Calu3 (cell line): ENCODE measurements at regions not wholly inside any gene's neighbourhood (a gene's known extent, or its start where the extent isn't known, plus 50 kb on each side); places are given as distances from the start of the nearest gene placed in this dataset.

Experiments
- BruUV-seq: library from RNA; stranded (reverse); fragments of 400-500 nt; replicated peaks from 2 replicates; lab custom pipeline; 2021; lab: Mats Ljungman, UMichigan
- CTCF ChIA-PET: fragments of 300-600 bp; sonication (Branson Sonifier 250); formaldehyde crosslinking; loops from one replicate; lab custom pipeline; 2022; ENCODE audit warnings: antibody characterized with exemption; lab: Charles Lee
- DNase-seq: peaks from one replicate; pipeline ENCODE4 v3.0.0; 2022
- H3K27ac Mint-ChIP-seq: one replicate; pipeline ENCODE4 v1.8.0; 2022; ENCODE audit warnings: mixed read lengths; ENCODE audit not compliant: unreplicated experiment
- H3K27me3 Mint-ChIP-seq: one replicate; pipeline ENCODE4 v1.8.0; 2022; ENCODE audit warnings: mixed read lengths; ENCODE audit not compliant: unreplicated experiment
- H3K36me3 Mint-ChIP-seq: one replicate; pipeline ENCODE4 v1.8.0; 2022; ENCODE audit warnings: mild to moderate bottlenecking, moderate library complexity, mixed read lengths; ENCODE audit not compliant: insufficient read depth, unreplicated experiment
- H3K4me1 Mint-ChIP-seq: one replicate; pipeline ENCODE4 v1.8.0; 2022; ENCODE audit warnings: mild to moderate bottlenecking, low read depth, mixed read lengths; ENCODE audit not compliant: unreplicated experiment
- H3K4me3 Mint-ChIP-seq: one replicate; pipeline ENCODE4 v1.8.0; 2022; ENCODE audit warnings: mild to moderate bottlenecking, low read depth, moderate library complexity, mixed read lengths; ENCODE audit not compliant: unreplicated experiment
- H3K9me3 Mint-ChIP-seq: one replicate; pipeline ENCODE4 v1.8.0; 2022; ENCODE audit warnings: low read depth, mixed read lengths; ENCODE audit not compliant: unreplicated experiment
- intact Hi-C: fragments of 100-400 bp; cut with micrococcal nuclease; formaldehyde crosslinking; loops from one replicate; pipeline ENCODE4 v1.10.0; 2022; ENCODE audit not compliant: unreplicated experiment
- TF ChIP-seq, protein P1 (sequence below): fragments of 200-600 bp; IDR thresholded peaks from one replicate; pipeline ENCODE4 v1.8.0; 2022; ENCODE audit warnings: antibody characterized with exemption; ENCODE audit not compliant: unreplicated experiment

DNA sequence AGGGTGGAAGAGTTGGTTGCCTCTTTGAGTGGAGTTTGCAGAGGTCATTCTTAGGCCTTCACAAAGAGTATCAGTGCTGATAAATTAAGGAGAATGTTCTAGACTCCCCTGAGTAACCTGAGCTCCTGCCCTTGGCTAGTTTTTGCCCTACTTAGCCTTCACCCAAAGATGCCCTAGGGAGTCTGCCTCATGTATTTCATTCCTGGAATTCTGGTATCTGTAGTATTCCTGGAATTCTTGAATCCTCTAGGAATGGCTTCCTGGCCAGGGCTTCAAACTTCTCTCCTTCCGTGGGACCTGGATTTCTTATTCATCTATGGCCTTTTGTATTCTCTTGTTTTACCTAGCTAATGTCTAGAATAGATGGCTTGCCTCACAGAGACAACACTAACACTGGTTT, 701.1 kb downstream of the NOVA1 start:
- CTCF ChIA-PET = no interaction called here
- H3K36me3 Mint-ChIP-seq = no peaks in the 10 kb centered on the region
- H3K4me1 Mint-ChIP-seq = no peaks in the 10 kb centered on the region
- H3K4me3 Mint-ChIP-seq = no peak overlapping the region
- BruUV-seq = no TSS peak
- H3K9me3 Mint-ChIP-seq = peaks cover 5% of the 10 kb centered on the region
- DNase-seq = no peak
- TF ChIP-seq, protein P1, sequence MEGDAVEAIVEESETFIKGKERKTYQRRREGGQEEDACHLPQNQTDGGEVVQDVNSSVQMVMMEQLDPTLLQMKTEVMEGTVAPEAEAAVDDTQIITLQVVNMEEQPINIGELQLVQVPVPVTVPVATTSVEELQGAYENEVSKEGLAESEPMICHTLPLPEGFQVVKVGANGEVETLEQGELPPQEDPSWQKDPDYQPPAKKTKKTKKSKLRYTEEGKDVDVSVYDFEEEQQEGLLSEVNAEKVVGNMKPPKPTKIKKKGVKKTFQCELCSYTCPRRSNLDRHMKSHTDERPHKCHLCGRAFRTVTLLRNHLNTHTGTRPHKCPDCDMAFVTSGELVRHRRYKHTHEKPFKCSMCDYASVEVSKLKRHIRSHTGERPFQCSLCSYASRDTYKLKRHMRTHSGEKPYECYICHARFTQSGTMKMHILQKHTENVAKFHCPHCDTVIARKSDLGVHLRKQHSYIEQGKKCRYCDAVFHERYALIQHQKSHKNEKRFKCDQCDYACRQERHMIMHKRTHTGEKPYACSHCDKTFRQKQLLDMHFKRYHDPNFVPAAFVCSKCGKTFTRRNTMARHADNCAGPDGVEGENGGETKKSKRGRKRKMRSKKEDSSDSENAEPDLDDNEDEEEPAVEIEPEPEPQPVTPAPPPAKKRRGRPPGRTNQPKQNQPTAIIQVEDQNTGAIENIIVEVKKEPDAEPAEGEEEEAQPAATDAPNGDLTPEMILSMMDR = no peak
- intact Hi-C loops = no loop called here
- H3K27ac Mint-ChIP-seq = no peak overlapping the region
- H3K27me3 Mint-ChIP-seq = no peaks in the 10 kb centered on the region

DNA sequence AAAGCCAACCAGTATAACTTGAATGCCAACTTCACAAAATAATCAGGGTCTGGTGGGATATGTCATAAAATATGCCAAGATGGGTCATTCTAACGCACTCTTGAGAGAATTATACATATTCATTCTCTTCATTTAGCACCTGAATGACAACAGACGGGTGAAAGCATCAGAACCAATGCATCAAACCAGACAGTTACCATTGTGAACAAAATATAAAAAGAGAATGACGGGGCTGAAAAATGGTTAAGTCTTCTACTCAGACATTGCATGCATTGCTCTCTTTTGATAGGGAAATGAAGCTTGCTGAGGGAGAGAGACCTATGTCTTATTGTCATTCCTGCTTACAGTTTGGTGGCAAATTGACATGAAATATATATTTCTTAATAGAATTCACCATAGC, 702.1 kb downstream of the NOVA1 start:
- CTCF ChIA-PET = no interaction called here
- TF ChIP-seq, protein P1 = no peak
- no peaks in the 10 kb centered on the region for H3K27me3 Mint-ChIP-seq
- H3K36me3 Mint-ChIP-seq = no peaks in the 10 kb centered on the region
- no peak overlapping the region for H3K4me3 Mint-ChIP-seq
- no peak for DNase-seq
- no peak overlapping the region for H3K27ac Mint-ChIP-seq
- intact Hi-C loops = no loop called here
- no peaks in the 10 kb centered on the region for H3K4me1 Mint-ChIP-seq
- peaks cover 3% of the 10 kb centered on the region for H3K9me3 Mint-ChIP-seq
- no TSS peak for BruUV-seq

DNA sequence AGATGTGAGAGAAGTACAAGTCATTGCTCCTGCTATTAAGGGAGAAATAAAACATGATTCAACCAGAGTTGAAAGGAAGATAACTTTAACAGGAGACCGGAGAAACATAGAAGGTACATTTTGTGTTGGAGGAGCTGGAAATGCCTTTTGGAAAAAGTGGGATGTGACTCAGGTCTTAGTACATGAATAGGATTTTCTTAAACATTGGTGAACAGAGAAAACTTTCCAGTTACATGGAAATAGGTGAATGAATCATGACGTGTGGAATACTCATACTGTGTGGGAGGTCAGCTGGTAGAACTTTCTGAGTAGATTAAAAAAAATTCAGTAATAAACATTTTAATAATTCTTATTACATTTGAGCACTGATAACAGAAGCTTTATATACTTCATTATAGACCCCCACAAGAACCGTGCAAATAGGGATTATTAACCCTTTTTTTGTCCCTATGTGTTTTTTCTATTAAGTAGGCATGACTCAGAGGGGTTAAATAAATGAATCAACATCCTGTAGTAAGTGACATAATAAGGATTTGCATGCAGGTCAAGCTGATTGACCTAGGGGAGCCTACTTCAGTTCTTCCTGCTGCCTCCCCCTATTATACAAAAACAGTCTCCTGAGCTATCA, 710.5 kb downstream of the NOVA1 start:
- H3K27ac Mint-ChIP-seq = no peak overlapping the region
- BruUV-seq = no TSS peak
- CTCF ChIA-PET = no interaction called here
- TF ChIP-seq, protein P1 = no peak
- peaks cover 9% of the 10 kb centered on the region for H3K9me3 Mint-ChIP-seq
- no peaks in the 10 kb centered on the region for H3K4me1 Mint-ChIP-seq
- intact Hi-C loops = no loop called here
- H3K4me3 Mint-ChIP-seq = no peak overlapping the region
- no peak for DNase-seq
- H3K27me3 Mint-ChIP-seq = no peaks in the 10 kb centered on the region
- no peaks in the 10 kb centered on the region for H3K36me3 Mint-ChIP-seq

DNA sequence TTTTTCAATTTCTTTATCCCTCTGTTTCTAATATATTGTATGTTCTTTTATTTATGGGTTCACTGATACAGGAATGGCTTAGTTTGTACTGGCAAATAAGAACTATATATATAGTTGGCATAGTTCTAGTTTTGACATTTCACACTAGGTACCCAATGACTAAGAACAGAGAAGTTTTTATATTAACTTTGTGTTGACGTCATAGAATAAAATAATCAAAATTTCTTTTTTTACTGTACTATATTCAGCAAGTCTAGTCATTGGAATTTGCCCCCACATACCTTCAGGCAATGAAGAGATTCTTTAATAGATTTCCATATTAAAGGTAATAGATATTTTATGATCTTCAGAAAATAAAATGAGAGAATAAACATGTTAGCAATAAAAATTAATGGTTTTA, 713.2 kb downstream of the NOVA1 start:
- Mint-ChIP-seq H3K27me3 (no peaks in the 10 kb centered on the region), H3K36me3 (no peaks in the 10 kb centered on the region), H3K4me1 (no peaks in the 10 kb centered on the region), H3K27ac (no peak overlapping the region), H3K4me3 (no peak overlapping the region), H3K9me3 (peaks cover 7% of the 10 kb centered on the region)
- intact Hi-C loops = no loop called here
- CTCF ChIA-PET = no interaction called here
- TF ChIP-seq, protein P1 = no peak
- DNase-seq = no peak
- no TSS peak for BruUV-seq
